Fibroblast of skin of left quadriceps (primary cell): ENCODE measurements at regions not wholly inside any gene's neighbourhood (a gene's known extent, or its start where the extent isn't known, plus 50 kb on each side); places are given as distances from the start of the nearest gene placed in this dataset.

Experiments used
- DNase-seq, 2 experiments: peaks; one replicate each; pipeline ENCODE4 v3.0.0-alpha.2; 2013; ENCODE audit warnings: low read depth in 2 of 2

- no peak for DNase-seq
Measured at GRCh38 chr5:1938310-1939000, 55.7 kb upstream of the IRX4 start.

DNA sequence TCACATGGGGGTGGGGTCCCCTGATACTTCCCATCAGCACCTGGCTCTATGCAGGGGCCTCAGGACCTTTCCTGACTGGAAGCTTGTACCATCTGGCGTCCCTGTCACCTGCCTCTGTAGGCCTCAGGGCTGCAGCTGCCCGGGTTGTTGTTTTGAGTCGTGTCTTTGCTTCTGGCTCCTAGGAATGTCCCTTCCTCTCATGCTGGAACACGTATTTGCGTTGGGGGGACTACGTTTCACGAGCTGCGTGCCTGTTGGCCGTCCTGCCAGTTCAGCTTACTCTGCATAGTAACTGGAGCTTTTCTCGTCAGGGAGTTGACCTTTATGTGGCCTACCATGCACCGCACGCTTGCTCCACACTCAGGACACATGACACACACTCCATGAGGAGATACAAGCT, 54.9 kb upstream of the IRX4 start:
- DNase-seq, result no peak

DNA sequence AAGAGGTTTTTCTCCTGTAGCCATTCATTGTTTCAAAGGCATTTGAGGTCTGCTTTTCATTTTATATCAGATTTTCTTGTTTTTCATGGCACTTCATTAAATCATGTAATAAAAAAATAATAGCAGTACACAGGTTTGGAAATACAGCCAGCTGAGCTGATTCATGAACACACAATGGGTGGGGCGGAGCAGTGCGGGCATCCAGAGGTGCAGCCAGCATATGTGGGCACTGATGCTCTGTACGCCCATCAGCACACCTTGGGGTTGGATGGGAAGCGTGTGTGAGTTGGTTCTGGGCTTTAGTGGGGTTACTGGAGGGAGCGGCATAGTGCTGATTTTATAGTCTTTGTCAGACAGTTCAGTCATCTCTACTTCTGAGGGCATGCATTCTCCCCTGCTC, 54.2 kb upstream of the IRX4 start:
- DNase-seq, result no peak

DNA sequence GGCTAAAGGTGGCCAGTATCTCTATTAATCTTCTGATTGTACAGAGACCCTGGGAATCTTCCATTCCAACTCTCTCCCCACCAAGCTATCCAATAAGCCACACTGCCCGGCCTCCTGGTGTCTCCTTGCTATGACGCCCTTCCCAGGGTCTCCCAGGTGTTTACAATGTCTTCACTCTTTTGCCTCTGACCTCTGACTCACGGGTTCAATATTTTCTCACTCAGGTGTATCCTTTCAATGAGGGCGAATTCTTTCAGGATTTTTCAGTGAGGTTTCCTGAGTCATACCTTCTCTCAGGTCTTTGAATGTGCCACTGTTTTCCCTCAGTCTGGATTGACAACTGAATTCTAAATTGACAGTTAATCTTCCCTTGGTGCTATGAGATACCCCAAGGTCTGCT, 53.7 kb upstream of the IRX4 start:
- no peak for DNase-seq

DNA sequence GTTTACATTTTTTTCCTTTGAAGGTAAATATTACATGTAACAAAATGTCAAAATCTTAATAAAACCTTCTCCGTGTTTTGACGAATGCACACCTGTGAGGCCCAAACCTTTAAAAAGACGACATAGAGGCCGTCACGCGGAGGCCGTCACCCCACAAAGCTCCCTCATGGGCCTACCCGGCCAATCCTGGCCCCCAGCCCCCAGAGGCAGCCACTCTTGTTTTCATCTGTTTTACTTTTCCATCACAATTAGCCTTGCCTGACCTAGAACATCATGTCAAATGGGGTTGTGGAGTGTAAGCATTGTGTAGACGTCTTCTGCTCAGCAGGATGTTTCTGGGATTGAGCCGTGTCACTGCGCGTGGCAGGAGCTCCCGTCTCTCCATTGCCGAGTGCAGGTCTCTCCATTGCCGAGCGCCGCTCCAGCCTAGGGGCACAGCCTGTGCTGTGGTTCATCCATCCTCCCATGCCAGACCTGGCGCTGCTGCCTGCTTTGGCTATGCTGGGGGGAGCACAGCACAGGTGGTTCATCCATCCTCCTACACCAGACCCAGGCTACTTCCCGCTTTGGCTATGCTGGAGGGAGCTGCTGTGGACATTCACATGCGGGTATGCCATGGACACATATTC, 52.2 kb upstream of the IRX4 start:
- DNase-seq, result no peak

DNA sequence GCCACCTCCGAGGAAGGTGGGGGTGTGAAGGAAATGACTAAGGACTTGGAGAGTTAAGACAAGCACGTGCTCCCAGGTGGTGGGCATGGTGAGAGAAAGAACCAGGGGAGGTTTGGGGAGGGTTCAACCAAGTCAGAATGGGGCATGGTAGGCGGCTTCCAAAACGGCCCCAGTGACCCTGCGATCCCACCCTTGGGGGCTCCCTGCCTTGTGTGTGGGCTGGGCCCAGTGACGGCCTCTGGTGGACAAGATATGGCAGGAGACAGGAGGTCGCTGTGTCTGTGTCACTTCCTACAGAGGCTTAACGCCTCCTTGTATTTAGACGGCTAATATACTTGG, 51.3 kb upstream of the IRX4 start:
- DNase-seq, result no peak

- DNase-seq, result no peak
Measured at GRCh38 chr5:1933364-1934055, 50.8 kb upstream of the IRX4 start.
